HG02938 (cell line): ENCODE measurements at regions not wholly inside any gene's neighbourhood (a gene's known extent, or its start where the extent isn't known, plus 50 kb on each side); places are given as distances from the start of the nearest gene placed in this dataset.
"Not testable (repeated sequence)": the region's sequence is repeated elsewhere in the genome, so short reads cannot be mapped to it uniquely, and the experiment has no call there.

Experiments used
- ATAC-seq: cut with Tn5 transposase; IDR thresholded peaks from one replicate; pipeline ENCODE4 v1.9.1; 2021; ENCODE audit warnings: mild to moderate bottlenecking, moderate library complexity; ENCODE audit not compliant: unreplicated experiment

DNA sequence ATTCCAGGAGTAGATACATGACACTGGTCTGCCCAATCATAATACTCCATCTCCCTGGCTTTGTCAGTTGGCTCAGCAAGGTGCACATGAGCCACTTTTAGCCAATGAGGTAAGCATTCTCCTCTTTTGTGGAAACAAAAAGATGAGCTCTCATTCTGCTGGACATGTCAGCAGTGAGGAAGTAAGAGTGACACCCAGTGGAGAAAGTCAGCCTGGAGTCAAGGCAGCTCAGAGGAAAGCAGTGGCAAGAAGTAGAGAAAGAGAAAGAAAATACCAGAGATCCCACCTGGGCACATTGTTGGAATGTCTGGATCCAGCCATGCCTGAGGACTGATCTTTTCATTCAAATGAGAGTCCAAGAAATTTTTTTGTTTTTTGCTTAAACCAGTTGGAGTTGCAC is 496.9 kb upstream of the C16orf82 start:
- no peak for ATAC-seq

DNA sequence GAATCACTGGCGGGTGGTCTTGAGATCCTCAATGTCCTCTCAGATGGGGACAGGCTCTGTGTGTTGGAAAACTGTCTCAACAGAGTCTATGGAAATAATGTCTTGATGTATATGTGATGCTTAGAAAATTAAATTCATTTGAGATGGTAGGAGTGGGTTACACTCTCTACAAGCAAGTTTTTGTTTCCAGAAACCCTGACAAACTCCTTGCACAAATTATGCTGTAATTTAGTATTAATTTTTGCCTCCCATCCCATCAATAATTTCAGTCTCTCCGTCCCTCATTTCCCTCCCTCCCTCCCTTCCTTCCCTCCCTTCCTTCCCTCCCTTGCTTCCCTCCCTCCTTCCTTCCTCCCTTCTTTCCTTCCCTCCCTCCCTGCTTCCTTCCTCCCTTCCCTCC is 488.0 kb upstream of the C16orf82 start:
- no peak for ATAC-seq

DNA sequence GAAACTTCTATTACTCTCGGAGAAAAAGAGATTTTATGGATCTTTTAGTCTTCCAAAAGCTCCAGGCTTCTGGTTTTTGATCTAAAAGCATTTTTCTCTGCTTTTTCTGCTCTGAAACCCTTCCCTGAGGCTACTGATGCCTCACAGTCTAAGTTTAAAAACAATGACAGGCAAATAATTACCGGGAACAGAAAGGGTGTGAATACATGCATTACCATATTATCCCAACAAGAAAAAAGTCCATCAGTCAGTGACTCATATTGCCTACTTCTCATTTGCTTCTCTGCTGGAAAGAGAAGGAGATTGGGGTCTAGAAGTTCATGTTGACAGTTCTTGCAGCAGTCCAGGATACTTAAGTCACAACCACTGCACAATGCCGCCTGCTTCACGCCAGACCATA is 482.9 kb upstream of the C16orf82 start:
- no peak for ATAC-seq

DNA sequence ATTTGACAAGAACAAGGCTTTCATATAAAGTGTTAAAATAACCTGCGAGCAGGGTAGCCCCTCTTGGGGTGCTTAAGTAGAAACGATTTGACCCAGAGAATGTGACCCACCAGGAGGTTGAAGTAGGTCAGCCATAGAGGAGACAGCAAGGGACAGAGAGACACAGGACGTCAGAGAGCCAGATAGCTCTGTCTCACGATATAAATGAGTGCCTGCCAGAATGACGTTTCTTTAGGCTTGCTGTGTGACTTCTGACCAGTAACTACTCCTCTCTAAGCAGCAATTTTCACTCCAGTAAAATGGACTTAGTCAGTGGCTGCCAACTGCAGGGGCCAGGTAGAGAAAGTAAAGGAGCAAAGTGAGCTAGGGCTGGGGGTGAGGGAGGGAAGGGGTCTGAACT is 473.0 kb upstream of the C16orf82 start:
- ATAC-seq, result no peak

DNA sequence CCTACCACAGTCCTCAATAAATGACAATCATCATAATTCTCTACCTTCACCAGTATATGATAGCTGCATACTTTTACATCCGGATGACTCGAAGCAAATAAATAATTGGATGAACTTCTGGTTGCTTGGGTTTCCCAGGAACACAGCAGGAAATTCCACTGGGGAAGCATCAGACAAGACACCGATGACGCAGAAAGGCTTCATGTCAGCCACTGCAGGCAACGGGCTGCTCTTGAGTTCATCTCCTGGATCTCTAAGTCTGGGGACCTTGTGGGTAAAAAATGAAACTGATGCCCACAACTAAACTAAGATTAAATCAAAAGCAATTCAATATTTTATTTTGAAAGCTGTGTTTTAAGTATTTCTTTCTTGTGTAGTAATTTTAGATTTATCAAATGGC is 472.1 kb upstream of the C16orf82 start:
- no peak for ATAC-seq

DNA sequence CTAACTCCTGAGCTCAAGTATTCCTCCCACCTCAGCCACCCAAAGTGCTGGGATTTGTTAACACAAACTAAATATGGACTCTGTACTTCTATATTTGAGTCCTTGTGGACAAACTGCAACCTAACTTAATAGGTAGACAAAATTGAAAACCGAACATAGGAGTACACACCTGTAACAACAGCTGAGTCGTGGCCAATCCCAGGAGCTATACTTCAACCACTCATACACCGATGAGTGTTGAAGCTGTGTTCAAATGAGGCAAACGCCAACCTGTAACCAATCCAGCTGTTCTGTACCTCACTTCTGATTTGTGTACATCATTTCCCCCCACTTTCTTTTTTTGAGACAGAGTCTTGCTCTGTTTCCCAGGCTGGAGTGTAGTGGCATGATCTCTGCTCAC is 471.5 kb upstream of the C16orf82 start:
- no peak for ATAC-seq

DNA sequence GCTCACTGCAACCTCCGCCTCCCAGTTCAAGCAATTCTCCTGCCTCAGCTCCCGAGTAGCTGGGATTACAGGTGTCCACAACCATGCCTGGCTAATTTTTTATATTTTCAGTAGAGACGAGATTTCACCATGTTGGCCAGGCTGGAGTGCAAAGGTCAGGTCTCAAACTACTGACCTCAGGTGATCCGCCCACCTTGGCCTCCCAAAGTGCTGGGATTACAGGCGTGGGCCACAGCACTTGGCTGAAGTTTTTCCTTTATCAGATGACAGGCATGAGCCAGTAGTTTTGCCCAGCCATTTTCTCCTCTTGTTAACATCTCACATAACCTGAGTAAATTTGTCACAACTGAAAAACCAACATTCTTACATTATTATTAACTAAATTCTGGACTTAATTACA is 470.7 kb upstream of the C16orf82 start:
- ATAC-seq, result not testable (repeated sequence)

DNA sequence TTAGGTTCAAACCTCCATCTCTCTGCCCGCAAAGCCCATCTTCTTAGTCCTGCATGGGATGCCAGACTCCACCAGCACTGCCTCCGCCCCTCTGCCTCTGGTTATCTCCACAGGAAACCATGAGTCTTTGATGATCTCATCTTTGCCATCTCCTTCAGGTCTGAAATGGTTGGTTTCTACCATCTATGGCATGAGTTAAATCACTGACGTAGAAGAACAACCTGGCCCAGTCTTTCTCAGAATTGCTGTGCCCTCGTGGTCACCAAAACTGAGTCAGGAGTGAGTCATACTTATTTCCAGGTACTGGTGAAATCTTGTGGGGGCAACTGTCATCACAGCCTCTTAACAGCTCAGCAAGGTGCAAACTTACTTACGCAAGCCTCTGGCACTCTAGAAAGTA is 468.7 kb upstream of the C16orf82 start:
- ATAC-seq, result no peak

DNA sequence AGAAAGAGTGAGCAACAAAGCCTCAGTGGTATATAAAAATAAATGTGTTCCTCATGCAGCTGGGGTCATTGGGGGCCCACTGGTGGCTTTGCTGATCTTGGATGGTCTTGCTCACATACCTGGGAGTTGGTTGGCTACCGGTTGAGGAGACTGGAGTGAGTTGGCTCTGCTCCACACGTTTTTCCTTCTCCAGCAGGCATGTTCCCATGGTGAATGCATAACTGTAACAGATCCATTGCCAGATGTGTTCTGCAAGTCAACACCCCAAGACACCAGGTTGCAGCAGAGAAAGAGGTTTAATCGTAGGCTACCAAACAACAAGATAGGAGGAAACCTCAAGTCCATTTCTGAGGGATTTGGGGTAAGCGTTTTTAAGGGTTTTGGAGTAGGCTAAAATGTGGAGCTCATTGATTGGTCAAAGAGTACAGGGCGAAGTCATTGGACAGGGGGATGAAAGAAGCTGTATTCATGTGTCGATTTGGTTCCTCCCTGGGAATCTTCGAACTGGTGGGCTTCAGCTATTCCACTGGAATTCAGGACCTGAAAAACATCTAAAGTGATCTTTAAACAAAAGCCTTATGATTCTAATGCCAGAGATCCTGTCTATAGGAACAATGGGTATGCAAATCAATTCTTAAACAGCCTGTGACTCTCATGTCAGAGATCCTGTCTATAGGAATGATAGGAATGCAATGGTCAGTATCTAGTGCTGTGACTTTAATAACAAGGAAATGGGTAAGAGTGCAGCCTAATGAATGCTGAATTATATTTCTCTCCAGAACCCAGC is 467.5 kb upstream of the C16orf82 start:
- no peak for ATAC-seq

DNA sequence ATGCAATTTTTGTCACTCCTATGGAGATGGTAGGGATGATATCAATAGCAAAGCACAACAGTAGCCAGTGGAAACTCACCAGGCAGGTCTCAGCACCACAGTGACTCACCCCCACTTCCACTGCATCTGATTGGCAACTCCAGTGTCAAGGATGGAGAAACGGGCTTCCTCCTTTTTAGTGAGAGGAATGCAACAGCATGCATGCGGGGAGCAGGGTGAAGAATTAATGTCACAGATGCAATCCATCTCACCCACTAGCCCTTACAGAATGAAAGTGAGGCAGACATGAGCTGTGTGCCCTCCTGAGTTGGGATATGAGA is 467.0 kb upstream of the C16orf82 start:
- no peak for ATAC-seq

DNA sequence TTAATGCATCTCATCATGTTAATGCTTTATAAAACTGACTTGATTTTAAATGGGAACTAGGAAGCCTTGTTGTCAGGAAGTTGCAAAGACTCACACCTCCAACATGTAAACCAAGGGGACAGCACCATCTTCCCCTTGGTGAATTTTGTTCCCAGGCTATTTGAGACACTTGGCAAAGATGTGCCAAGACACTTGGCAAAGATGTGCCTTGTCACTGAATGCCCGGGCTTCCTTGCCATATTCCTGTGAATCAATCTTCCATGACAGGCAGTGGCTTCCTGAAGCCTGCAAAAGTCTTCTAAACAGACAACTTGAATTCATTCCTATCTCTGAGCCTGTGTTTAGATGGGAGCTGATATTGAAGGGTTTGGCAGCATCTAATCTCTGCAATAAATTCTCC is 465.4 kb upstream of the C16orf82 start:
- no peak for ATAC-seq

DNA sequence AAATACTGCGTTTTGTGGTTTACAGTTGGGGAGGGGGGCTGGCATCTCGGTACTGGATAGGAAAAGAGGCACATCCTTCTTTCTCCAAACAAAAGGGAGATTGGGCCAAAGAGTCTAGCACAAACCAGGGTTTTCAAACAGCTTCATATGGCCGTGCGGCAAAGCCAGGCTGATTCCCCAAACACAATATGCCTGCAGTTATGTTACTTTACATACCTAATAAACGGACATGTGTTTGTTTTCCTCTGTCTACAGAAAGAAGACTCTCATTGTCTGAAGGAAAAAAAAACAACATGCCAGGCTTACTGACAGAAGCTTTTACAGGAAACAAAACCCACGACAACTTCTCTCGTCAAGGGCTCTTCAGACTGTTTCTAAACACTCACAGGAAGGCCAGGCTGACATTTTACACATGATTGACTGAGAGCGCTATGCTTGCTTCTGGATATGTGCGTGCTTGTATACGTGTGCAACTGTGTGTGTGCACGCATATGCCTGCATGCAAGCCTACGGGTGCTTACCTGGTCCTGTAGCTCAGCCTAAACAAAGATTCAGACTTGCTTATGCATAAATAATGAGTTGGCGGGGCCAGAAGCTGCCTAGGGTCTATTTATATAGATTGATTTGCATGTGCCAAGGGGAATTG is 461.0 kb upstream of the C16orf82 start:
- ATAC-seq, result no peak

DNA sequence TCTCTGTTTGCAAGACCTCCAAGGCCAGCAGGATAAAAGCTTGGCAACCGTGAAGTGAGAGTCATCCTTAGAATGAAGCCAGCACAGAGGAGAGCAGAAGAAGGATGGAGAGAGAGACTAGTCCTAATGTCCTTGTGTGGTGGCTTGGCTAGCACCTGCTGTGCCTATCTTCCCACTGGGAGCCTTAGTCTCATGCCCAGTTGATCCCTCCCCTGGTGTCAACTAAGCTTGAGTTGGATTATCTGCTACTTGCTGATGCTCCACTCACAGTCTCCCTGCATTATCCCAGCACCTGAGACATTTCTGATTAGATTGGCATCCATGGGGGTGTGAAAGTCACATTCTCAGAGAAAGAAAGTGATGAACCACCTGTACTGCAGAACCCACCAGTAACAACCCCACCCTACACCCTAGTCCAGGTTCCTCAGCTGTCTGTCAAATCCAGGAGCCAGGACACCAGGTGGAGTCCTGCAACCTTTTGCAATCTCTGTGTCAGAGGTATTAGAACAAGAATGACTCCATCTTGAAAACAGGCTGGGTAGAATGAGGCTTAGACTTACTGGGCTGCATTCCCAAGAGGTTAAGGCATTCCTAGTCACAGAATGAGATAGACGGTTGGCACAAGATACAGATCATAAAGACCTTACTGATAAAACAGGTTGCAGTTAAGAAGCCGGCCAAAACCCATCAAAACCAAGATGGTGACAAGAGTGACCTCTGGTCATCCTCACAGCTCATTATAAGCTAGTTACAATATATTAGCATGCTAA is 460.2 kb upstream of the C16orf82 start:
- no peak for ATAC-seq

DNA sequence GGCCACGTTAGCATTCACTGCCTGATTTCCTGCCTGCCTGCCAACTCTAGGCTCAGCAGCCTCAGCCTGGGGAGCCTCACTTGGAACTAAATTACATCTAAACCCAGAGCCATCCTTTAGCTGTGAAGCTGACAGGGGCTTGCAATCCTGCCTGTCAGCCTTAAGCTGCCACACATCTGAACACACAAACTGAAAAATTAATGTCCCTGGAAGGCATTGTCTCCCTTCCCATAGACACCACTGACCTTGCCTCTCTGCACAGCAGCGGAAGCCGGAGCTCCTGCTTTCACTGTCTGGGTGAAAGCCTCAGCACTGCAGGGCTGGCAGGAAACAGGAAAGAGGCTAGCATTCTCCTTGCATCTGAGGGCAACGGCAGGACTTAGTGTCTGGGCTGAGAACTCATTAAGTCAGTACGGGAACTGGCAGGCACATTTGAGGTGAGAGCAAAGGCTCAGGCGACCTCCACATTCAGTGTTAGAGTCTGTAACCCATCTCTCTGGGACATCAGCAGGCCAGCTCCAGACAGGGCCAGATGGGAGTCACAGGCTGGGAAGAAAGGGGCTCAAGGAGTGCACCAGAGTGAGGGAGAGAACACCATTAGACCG is 452.4 kb upstream of the C16orf82 start:
- ATAC-seq, result no peak

DNA sequence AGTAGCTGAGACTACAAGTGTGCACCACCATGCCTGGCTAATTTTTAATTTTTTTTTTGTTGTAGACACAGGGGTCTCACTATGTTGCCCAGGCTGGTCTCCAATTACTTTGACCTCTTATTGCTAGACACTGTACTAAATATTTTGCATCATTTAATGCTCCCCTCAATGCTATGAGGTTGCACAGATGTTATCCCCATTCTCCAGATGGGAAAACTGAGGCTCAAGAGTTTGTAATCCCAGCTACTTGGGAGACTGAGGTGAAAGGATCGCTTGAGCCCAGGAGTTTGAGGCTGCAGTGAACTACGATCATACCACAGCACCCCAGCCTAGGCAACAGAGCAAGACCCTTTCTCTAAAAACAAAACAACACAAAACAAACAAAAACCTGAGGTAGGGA is 443.3 kb upstream of the C16orf82 start:
- ATAC-seq, result no peak

DNA sequence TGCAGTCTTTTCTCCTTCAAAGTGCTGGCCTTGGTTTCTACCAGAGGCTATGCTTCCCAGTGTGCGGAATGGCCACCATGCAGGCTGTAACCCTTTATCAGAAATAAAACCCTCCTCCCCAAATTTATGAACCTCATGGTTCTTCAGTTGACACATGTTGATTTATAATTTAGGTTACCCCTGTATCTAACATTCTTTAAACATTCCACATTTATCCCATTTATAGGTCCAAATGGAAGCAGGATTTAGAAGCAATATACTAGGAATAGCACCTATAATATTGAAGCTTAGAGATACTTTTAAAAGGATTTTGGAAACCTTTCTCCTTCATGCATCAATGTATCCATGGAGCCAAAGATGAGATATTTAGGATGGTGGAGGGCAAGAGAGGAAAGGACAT is 438.8 kb upstream of the C16orf82 start:
- ATAC-seq, result no peak

DNA sequence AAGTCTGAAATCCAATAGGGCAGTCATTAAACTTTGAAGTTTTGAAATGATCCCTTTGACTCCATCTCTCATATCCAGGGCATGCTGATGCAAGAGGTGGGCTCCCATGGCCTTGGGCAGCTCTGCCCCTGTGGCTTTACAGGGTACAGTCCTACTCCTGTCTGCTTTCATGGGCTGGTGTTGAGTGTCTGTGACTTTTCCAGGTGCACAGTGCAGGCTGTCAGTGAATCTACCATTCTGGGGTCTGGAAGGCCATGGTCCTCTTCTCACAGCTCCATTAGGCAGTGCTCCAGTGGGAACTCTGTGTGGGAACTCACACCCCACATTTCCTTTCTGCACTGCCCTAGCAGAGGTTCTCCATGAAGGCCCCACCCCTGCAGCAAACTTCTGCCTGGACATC is 435.4 kb upstream of the C16orf82 start:
- ATAC-seq, result not testable (repeated sequence)

DNA sequence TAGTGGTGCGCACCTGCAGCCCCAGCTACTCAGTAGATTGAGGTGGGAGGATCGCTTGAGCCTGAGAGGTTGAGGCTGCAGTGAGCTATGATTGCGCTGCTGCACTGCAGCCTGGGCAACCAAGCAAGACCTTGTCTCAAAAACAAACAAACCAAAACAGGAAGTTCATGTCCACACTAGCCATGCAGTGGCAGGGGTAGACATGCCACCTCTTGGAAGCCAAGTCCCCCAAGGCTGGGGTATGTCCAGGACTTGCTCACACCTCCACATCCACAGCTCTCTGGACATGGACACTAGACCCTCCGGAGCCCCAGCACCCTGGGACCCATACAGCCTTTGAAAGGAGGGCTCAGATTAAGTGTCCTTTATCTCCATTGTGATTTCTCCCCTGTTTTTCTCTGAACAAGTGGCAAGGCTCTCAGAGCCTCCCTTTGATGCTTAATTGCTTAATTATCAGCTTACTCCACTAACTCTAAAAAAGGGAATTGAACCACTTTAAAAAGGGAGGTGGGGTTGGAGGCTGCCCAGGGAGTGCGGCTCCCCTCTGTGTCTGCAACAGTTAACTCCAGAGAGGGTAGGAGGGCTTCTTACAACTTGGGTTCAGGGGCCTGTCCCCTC is 424.6 kb upstream of the C16orf82 start:
- ATAC-seq, result no peak

DNA sequence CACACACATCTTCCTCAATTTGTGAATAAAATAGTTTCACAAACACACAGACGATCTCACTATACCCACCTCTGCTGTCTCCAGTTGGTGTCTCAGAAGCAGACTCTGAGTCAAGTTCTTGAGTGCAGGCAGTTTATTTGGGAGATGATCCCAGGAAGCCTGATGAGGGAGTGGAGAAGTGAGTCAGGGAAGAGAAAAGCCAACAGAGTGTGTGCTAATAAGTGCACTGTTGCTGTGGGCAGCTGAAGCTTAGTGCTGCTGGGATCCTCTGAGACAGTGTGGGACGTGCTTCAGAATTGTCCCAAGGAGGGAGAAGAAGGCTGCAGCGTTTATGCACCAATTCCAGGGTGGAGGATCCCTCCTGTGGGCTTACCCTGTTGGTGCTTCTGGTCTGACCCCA is 423.2 kb upstream of the C16orf82 start:
- ATAC-seq, result no peak

DNA sequence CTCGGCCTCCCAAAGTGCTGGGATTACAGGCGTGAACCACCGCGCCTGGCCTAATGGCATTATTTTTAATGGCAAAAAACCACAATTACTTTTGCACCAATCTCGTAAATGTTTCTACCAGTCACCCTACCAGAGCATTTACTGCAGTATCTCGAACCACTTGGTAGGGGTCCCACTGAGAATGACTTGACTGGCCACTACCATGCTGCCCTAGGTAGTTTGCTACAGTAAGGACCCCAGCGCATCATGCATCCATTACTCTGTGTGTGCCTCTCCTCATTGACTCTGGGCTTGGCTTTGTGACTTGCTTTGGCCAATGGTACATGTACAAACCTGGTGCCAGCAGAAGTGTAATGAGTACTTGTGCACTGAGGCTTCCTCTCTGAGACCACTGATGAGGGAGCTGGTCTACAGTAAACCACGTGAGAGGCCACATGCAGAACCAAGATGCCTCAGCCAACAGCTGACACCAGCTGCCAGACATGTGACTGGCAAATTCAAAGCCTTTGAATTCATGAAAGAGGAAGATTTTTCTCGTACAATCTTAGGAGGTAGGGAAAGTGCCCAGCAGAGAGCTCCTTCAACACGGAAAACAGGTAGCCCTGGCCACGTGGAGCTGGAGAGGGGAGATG is 421.7 kb upstream of the C16orf82 start:
- ATAC-seq, result no peak

DNA sequence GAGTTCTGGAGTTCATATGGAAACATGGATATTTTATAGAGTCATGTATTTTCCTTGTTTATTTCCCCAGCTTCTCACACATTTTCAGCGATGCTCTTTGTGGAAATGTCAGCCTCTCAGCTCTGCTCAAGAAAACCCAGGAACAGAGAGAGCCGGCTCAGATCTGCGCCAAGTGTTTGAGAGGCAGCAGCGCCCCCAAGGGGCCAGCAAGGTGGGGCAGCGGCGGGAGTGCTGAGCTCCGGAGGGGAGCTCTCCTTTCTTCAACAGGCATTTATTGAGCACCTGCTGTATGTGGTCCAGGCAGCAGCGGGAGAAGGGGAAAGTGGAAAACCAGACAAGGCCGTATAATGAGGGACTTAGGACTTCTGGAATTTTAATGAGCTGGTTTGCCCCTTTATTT is 421.1 kb upstream of the C16orf82 start:
- no peak for ATAC-seq
